Urothelium cell line (cell line): ENCODE measurements at regions not wholly inside any gene's neighbourhood (a gene's known extent, or its start where the extent isn't known, plus 50 kb on each side); places are given as distances from the start of the nearest gene placed in this dataset.
"Not testable (repeated sequence)": the region's sequence is repeated elsewhere in the genome, so short reads cannot be mapped to it uniquely, and the experiment has no call there.

Source experiments
- DNase-seq: peaks from one replicate; pipeline ENCODE4 v3.0.0; 2011; ENCODE audit warnings: low spot score, mixed read lengths
- FAIRE-seq: peaks from 2 replicates; lab custom pipeline; 2011; peaks lifted over from hg19 to GRCh38; lab: Jason Lieb, UNC

DNA sequence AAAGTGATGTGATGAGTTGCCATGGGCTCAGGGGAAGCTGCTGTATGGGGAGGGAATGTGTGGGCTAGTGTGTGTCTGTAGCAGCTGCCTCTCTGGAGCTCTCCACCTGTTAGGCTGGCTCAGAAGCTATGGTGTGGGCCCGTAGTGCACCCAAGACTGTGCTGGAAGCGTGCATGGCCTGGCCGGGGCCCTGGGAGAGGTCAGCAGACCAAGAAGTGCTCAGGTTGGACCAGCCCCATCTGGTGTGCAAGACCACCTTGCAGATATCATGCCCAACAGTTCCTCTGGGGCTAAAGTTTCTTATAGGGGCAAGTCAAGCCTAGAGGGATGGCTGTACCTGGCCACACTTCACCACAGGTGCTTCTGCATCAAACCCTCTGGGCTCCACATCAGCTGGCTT, 274.4 kb upstream of the CCDC179 start:
- FAIRE-seq (no peak), DNase-seq (no peak)

DNA sequence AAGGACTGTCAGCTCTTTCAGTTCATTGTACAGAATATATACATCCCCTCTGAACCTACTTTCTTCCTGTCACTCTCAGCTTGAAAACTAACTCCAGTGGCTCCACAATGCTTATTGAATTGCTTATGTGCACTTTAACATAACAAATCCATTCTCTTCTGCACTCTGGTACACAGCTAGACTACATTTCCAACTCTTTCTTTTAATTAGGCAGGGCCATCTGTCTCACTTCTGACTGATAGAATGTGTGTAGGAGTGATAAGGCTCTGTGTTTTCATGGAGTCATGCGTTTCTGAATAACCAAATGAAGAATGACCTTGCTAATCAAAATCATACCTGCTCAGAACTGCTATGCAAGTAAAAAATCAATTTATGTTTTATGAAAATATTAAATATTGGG, 278.5 kb upstream of the CCDC179 start:
- FAIRE-seq (no peak), DNase-seq (no peak)

DNA sequence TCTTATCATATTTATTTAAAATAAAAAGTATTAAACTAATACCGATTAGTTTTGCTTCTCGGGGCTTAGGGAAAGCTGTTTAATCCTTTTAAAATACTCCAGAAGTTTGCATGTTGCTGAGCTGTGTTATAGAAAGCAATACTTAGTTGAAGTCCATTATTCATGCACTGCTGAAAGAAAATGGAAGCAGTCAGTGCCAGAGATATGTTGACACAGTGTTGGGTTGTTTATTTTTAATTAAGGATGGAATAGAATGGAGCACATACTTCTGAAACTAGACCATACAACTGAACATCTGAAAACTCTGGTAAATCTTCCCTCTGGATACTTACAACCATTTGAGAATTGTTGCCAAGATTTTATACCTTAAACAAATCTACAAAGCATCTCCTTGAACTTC, 282.7 kb upstream of the CCDC179 start:
- no peak for FAIRE-seq
- no peak for DNase-seq

- no peak for DNase-seq
- FAIRE-seq = no peak
Measured at GRCh38 chr11:23151819-23152218, 291.5 kb upstream of the CCDC179 start.

- FAIRE-seq (no peak), DNase-seq (no peak)
Measured at GRCh38 chr11:23155503-23155902, 295.2 kb upstream of the CCDC179 start.

- FAIRE-seq = no peak
- no peak for DNase-seq
Measured at GRCh38 chr11:23164022-23164421, 303.7 kb upstream of the CCDC179 start.

DNA sequence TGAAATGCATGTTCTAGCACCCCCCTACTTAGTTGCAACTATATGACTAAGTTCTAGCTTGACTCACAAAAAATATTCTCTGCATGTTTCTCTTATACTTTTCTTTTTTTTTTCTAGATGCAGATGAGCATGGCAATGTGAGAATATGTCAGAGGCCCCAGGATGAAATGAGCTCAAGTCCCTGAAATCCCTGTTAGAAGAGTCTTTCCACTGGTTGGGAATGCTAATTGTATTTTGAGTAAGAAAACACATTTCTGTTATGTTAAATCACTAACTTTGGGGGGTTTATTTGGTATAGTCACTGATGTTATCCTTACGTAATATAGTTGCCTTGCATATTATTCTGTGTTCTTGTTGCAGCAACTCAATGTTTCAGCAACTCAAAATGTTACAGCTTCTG, 306.1 kb upstream of the CCDC179 start:
- FAIRE-seq (no peak), DNase-seq (no peak)

DNA sequence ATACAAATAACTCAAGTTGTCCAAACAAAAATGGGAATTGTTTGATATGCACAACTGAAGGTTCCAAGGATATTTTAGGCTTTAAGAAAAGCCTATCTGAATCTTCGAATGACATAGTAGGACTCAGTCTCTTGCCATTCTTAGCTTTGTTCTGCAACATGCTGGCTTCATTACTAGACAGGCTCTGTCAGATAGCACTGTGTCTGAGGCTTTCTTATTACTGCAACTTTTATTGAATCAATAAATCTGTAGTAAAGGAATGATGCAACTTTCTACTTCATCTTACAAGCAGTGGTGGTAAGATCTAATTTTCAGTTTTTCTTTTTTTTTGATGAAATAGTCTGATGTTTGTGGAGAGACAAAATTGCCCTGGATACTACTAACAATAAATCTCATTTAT, 319.3 kb upstream of the CCDC179 start:
- DNase-seq (no peak), FAIRE-seq (no peak)

DNA sequence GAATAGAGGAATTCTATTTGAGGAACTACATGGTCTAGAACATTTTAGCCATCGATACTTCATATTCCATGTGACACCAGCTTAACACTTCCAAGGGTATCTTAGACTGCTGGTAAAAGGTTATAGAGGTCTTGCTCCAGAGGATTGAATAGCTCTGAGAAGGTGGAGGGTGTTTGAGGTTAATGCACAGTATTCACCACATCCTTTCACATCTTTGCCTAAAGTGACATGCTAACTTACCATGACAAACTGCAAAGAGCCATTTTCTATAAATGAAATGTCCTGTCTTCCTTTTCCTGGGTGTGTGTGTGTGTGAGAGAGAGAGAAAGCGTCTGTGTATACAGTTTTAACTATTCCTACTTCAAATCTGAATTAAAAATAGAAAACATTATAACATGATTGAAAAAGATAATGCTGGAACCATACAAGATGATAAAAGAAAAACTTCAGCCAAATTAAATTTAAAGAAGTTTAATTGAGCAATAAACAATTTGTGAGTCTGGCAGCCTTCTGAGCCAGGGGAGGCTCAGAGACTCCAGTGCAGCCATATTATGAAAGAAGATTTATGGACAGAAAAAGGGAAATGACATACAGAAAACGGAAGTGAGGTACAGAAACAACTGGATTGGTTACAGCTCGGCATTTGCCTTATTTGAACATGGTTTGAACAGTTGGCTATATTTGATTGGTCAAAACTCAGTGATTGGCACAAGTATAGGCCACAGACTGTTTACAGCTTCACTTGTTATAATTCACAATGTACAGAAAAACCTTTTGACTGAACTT, 320.9 kb upstream of the CCDC179 start:
- no peak for FAIRE-seq

DNA sequence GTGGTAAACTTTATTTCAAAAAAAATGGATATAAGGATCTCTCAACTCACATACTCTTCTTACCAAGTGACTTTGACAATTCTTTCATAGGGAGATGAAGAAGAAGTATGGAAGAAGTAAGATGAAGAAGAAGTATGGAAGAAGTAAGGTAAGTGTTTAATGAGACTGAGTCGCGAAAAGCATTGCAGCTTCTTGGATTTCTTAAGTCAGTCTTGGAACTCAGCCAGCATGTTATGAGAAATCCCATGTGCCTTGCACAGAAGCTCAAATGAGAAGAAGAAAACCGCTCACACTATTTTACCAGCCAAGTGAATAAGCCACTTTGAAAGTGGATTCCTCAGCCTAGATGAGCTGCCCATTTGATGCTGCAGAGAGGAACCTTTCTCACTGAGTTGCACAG, 332.0 kb upstream of the CCDC179 start:
- FAIRE-seq (no peak), DNase-seq (no peak)

More for the DNA sequence above, 320.9 kb upstream of the CCDC179 start:
- DNase-seq = no peak

- FAIRE-seq (no peak), DNase-seq (no peak)
Measured at GRCh38 chr11:23201936-23202522, 341.8 kb upstream of the CCDC179 start.

- FAIRE-seq (no peak), DNase-seq (no peak)
Measured at GRCh38 chr11:23202611-23203010, 342.3 kb upstream of the CCDC179 start.

DNA sequence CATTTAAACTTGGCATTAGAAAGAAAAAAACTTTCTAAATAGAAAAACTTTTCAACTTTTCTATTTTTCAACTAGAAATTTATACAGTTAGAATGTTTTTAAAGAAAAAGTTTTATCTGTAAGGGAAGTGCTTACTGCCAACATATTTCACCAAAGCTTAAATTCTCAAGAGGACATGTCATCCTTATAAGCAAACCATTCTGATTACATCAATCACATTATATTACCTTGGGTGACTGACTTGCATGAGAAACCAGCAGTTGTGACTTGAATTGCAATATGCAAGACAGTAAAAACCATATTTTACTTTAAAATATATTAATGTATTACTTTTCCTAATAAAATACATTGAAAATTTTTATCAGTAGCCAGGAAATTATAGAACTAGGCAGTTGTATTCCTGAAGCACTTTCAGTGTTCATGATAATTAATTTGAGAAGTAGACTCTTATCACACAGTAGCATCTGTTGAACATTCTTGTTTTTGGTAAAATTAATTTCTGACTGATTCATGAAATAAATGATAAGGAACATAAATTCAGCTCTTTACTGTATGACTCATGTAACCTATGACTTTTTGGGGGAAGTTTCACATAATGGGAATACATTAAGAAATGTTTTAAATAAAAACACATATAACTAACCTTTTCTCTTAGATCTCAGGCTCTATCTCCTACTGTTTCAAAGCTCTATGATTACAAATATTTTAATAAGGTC, 345.0 kb upstream of the CCDC179 start:
- FAIRE-seq = no peak
- DNase-seq = no peak

DNA sequence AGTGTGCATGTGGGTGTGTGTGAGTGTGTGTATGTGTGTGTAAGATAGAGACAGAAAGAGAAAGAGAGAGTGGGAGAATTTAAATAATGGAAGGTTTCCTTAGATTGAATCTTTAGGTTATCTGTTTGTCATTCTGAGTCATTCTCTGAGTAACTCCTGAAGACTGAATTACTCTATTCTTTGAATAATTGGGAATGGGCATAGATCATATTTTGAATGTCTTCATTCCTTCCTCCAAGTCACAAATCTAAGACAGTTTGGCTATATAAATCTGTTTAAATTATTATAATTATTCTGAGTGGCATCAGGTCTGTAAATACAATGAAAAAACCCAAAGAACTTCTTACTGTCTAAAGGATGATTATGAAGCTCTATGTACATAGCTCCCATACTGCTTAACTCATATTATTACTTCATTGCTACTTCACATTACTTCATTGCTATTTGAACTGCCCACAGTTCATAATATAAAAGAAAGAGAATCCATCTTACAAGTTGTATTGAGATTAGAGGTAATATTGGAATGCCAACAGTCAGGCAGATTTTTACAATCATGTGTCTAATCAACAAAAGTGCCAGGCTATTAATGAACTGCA, 346.6 kb upstream of the CCDC179 start:
- FAIRE-seq = no peak
- no peak for DNase-seq

- no peak for DNase-seq
- FAIRE-seq = no peak
Measured at GRCh38 chr11:23211221-23211620, 350.9 kb upstream of the CCDC179 start.

DNA sequence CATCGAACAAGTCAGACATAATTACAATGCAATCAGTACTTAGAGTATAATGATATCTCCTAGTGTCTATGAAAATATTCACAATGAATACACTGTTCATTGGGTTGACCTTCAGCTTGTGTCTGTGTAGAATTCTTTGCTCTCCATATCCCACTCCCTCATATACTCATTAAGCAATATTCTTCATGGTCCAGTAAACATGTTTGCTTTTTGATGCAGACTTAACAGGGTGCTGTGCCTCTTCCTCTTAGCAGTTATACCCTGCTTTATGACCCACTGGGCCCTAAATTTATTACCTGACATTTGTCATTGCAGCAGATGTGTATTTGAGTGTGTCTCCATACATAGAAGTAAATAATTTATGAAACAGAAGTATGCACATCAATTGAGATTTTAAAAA, 352.5 kb upstream of the CCDC179 start:
- DNase-seq = no peak
- no peak for FAIRE-seq

- DNase-seq (no peak), FAIRE-seq (no peak)
Measured at GRCh38 chr11:23217072-23217471, 356.8 kb upstream of the CCDC179 start.

- FAIRE-seq = not testable (repeated sequence)
Measured at GRCh38 chr11:23220086-23220485, 359.8 kb upstream of the CCDC179 start.

GRCh38 chr11:23221366-23221765, 361.1 kb upstream of the CCDC179 start:
- DNase-seq = no peak
- no peak for FAIRE-seq

More at GRCh38 chr11:23220086-23220485, 359.8 kb upstream of the CCDC179 start:
- DNase-seq = not testable (repeated sequence)

DNA sequence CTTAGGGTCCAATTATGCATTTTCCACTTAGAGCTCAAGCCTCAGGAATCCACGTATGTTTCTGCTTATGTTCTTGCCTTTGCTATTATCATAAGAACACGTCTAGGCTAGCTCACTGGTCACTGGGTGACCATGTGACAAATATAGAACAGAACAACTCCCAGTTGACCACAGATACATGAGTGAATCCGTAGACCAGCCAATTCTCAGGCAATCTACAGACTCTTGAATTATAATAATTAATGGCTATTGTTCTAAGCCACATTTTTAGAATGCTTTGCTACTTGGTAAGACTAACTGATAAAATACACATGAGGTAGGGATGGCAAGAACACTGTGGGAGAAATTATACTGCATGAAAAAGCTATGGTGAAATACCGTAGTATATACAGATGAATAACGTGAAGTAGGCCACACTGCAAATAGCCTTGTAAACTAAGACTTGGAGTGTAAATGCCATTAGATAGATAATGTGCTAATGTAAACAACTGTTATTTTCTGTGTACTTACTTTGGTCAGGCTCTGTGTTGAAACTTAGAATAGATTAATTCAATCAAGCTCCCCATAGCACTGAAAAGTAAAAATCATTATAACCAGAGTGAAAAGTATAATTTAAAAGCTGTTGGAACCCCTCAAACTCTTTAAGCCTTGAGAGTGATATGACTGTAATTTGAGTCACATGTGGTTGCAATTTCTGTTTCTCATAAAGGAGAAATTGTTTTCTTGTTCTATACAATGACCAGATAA, 366.2 kb upstream of the CCDC179 start:
- no peak for FAIRE-seq
- no peak for DNase-seq

- DNase-seq (no peak), FAIRE-seq (no peak)
Measured at GRCh38 chr11:23227078-23227445, 366.8 kb upstream of the CCDC179 start.
